ENCODE measurements at regions not wholly inside any gene's neighbourhood (a gene's known extent, or its start where the extent isn't known, plus 50 kb on each side); places are given as distances from the start of the nearest gene placed in this dataset.

GRCh38 chr14:101666264-101666663 is 95.2 kb upstream of the PPP2R5C start:
- TF ChIP-seq PBX3 (IDR thresholded peaks at IDR 0.05), result no peak
- TF ChIP-seq RAD21 (conservative IDR thresholded peaks at IDR 0.05 in 1 of 2, IDR thresholded peaks at IDR 0.05 in 1 of 2), result no peak
- TF ChIP-seq CTCF (IDR thresholded peaks at IDR 0.05), result no peak
- no peak for TF ChIP-seq ELK1 (IDR thresholded peaks at IDR 0.05; ENCODE audit: low read depth, low read length)
- no peak for TF ChIP-seq EP300 (IDR thresholded peaks at IDR 0.05)
- TF ChIP-seq BCL3 (IDR thresholded peaks at IDR 0.05), result no peak
- no peak for TF ChIP-seq POLR2A (IDR thresholded peaks at IDR 0.05; ENCODE audit: low read length)
- no peak for TF ChIP-seq JUN (IDR thresholded peaks at IDR 0.05)
- TF ChIP-seq USF2 (IDR thresholded peaks at IDR 0.05), result no peak
